ENCODE measurements at regions not wholly inside any gene's neighbourhood (a gene's known extent, or its start where the extent isn't known, plus 50 kb on each side); places are given as distances from the start of the nearest gene placed in this dataset.

DNA sequence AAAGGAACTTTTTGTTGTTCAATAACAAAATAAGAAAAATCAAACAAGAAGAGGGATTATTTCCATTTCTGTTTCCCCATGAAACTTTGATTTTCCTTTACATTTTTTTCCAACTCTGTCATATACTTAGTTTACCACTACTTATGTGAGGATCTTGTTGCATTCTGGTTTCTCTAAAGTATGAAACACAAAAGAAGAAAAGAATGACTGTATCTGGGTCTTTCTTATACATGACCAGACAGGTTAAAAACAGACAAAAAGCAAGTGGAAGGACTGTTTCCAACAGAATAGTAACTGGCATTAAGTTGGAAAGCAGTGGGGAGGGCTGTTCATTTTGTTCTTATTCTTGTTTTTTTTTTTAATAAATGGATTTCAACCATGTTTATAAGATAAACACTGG is 1207.8 kb upstream of the FAM98A start:
- TF ChIP-seq, protein P1, sequence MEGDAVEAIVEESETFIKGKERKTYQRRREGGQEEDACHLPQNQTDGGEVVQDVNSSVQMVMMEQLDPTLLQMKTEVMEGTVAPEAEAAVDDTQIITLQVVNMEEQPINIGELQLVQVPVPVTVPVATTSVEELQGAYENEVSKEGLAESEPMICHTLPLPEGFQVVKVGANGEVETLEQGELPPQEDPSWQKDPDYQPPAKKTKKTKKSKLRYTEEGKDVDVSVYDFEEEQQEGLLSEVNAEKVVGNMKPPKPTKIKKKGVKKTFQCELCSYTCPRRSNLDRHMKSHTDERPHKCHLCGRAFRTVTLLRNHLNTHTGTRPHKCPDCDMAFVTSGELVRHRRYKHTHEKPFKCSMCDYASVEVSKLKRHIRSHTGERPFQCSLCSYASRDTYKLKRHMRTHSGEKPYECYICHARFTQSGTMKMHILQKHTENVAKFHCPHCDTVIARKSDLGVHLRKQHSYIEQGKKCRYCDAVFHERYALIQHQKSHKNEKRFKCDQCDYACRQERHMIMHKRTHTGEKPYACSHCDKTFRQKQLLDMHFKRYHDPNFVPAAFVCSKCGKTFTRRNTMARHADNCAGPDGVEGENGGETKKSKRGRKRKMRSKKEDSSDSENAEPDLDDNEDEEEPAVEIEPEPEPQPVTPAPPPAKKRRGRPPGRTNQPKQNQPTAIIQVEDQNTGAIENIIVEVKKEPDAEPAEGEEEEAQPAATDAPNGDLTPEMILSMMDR (IDR thresholded peaks at IDR 0.05), result no peak
- TF ChIP-seq POLR2A (IDR thresholded peaks at IDR 0.05), result no peak

Measured in prostate gland (tissue), 2 donors.